ENCODE measurements at regions not wholly inside any gene's neighbourhood (a gene's known extent, or its start where the extent isn't known, plus 50 kb on each side); places are given as distances from the start of the nearest gene placed in this dataset.

- Histone ChIP-seq H3K4me3 (no peak overlapping the region), H3K27ac (no peak overlapping the region), H3K27me3 (no peaks in the 10 kb centered on the region), H3K9ac (ENCODE audit: low read depth in 2 of 2, low read length in 2 of 2) (no peak overlapping the region), H3K36me3 (no peaks in the 10 kb centered on the region), H3K9me3 (no peaks in the 10 kb centered on the region), H3K4me1 (no peaks in the 10 kb centered on the region)
- intact Hi-C loops (cut with DNase I): no loop called here
- TF ChIP-seq CTCF (IDR thresholded peaks at IDR 0.05): no peak
- DNase-seq: no peak
These were observed 172.8 kb downstream of the VAPA start for GRCh38 chr18:10086458-10087210.

- no peak for DNase-seq
- H3K36me3 ChIP-seq: no peaks in the 10 kb centered on the region
- H3K9me3 ChIP-seq: no peaks in the 10 kb centered on the region
- TF ChIP-seq CTCF (IDR thresholded peaks at IDR 0.05): no peak
- no peaks in the 10 kb centered on the region for H3K27me3 ChIP-seq
- H3K9ac ChIP-seq (ENCODE audit: low read depth in 2 of 2, low read length in 2 of 2): no peak overlapping the region
- no peak overlapping the region for H3K27ac ChIP-seq
- H3K4me1 ChIP-seq: no peaks in the 10 kb centered on the region
- no peak overlapping the region for H3K4me3 ChIP-seq
- intact Hi-C loops (cut with DNase I): no loop called here
These were observed 174.9 kb downstream of the VAPA start for GRCh38 chr18:10088734-10089133.

GRCh38 chr18:10089881-10090280 is 176.1 kb downstream of the VAPA start:
- no peak overlapping the region for H3K27ac ChIP-seq
- H3K27me3 ChIP-seq: no peaks in the 10 kb centered on the region
- H3K4me3 ChIP-seq: no peak overlapping the region
- H3K9me3 ChIP-seq: no peaks in the 10 kb centered on the region
- no peak for TF ChIP-seq CTCF (IDR thresholded peaks at IDR 0.05)
- H3K36me3 ChIP-seq: no peaks in the 10 kb centered on the region
- DNase-seq: no peak
- H3K9ac ChIP-seq (ENCODE audit: low read depth in 2 of 2, low read length in 2 of 2): no peak overlapping the region
- no peaks in the 10 kb centered on the region for H3K4me1 ChIP-seq
- intact Hi-C loops (cut with DNase I): no loop called here

GRCh38 chr18:10090668-10091067 is 176.9 kb downstream of the VAPA start:
- Histone ChIP-seq H3K36me3 (no peaks in the 10 kb centered on the region), H3K4me3 (no peak overlapping the region), H3K9ac (ENCODE audit: low read depth in 2 of 2, low read length in 2 of 2) (no peak overlapping the region), H3K4me1 (no peaks in the 10 kb centered on the region), H3K9me3 (no peaks in the 10 kb centered on the region), H3K27me3 (no peaks in the 10 kb centered on the region), H3K27ac (no peak overlapping the region)
- DNase-seq: no peak
- TF ChIP-seq CTCF (IDR thresholded peaks at IDR 0.05): no peak
- intact Hi-C loops (cut with DNase I): no loop called here

GRCh38 chr18:10093445-10093844 is 179.6 kb downstream of the VAPA start:
- H3K27me3 ChIP-seq: no peaks in the 10 kb centered on the region
- DNase-seq: no peak
- no peak for TF ChIP-seq CTCF (IDR thresholded peaks at IDR 0.05)
- no peaks in the 10 kb centered on the region for H3K4me1 ChIP-seq
- no peak overlapping the region for H3K9ac ChIP-seq (ENCODE audit: low read depth in 2 of 2, low read length in 2 of 2)
- H3K27ac ChIP-seq: no peak overlapping the region
- no peak overlapping the region for H3K4me3 ChIP-seq
- intact Hi-C loops (cut with DNase I): no loop called here
- no peaks in the 10 kb centered on the region for H3K36me3 ChIP-seq
- no peaks in the 10 kb centered on the region for H3K9me3 ChIP-seq

All from colonic mucosa (tissue), 4 donors.